Panc1 (cell line): ENCODE measurements at regions not wholly inside any gene's neighbourhood (a gene's known extent, or its start where the extent isn't known, plus 50 kb on each side); places are given as distances from the start of the nearest gene placed in this dataset.

ENCODE experiments used
- POLR2AphosphoS5 ChIP-seq: IDR thresholded peaks from 2 replicates; pipeline ENCODE4 v1.6.1; 2012; ENCODE audit warnings: mild to moderate bottlenecking, low read depth, low read length, moderate library complexity
- TF ChIP-seq, protein P1 (sequence below): fragments of 450-650 bp; IDR thresholded peaks from 2 replicates; pipeline ENCODE4 v1.5.1; 2017; ENCODE audit warnings: mild to moderate bottlenecking
- TF ChIP-seq, protein P2 (sequence below), 2 experiments: IDR thresholded peaks; 2 replicates each; pipeline ENCODE4 v1.6.1; 2011 to 2012; ENCODE audit warnings: low read depth in 2 of 2, control low read depth in 1 of 2, low read length in 1 of 2, mild to moderate bottlenecking in 1 of 2, moderate library complexity in 1 of 2; ENCODE audit not compliant: insufficient read depth in 1 of 2

DNA sequence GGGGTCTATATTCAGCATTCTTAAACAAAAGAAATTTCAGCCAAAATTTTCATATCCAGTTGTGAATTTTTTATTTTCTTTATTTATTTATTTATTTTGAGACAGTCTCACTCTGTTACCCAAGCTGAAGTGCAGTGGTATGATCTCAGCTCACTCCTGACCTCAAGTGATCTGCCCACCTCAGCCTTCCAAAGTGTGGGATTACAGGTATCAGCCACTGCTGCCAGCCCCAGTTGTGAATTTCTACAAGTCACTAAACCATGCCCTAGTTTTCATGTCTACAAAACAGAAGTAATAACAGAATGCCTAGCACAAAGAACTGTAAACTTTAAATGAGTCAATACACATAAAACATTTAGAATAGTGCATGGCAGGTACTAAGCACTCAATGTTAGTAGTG, 254.2 kb downstream of the C12orf50 start:
- TF ChIP-seq POLR2AphosphoS5 = no peak
- TF ChIP-seq, protein P1, sequence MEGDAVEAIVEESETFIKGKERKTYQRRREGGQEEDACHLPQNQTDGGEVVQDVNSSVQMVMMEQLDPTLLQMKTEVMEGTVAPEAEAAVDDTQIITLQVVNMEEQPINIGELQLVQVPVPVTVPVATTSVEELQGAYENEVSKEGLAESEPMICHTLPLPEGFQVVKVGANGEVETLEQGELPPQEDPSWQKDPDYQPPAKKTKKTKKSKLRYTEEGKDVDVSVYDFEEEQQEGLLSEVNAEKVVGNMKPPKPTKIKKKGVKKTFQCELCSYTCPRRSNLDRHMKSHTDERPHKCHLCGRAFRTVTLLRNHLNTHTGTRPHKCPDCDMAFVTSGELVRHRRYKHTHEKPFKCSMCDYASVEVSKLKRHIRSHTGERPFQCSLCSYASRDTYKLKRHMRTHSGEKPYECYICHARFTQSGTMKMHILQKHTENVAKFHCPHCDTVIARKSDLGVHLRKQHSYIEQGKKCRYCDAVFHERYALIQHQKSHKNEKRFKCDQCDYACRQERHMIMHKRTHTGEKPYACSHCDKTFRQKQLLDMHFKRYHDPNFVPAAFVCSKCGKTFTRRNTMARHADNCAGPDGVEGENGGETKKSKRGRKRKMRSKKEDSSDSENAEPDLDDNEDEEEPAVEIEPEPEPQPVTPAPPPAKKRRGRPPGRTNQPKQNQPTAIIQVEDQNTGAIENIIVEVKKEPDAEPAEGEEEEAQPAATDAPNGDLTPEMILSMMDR = no peak
- TF ChIP-seq, protein P2, sequence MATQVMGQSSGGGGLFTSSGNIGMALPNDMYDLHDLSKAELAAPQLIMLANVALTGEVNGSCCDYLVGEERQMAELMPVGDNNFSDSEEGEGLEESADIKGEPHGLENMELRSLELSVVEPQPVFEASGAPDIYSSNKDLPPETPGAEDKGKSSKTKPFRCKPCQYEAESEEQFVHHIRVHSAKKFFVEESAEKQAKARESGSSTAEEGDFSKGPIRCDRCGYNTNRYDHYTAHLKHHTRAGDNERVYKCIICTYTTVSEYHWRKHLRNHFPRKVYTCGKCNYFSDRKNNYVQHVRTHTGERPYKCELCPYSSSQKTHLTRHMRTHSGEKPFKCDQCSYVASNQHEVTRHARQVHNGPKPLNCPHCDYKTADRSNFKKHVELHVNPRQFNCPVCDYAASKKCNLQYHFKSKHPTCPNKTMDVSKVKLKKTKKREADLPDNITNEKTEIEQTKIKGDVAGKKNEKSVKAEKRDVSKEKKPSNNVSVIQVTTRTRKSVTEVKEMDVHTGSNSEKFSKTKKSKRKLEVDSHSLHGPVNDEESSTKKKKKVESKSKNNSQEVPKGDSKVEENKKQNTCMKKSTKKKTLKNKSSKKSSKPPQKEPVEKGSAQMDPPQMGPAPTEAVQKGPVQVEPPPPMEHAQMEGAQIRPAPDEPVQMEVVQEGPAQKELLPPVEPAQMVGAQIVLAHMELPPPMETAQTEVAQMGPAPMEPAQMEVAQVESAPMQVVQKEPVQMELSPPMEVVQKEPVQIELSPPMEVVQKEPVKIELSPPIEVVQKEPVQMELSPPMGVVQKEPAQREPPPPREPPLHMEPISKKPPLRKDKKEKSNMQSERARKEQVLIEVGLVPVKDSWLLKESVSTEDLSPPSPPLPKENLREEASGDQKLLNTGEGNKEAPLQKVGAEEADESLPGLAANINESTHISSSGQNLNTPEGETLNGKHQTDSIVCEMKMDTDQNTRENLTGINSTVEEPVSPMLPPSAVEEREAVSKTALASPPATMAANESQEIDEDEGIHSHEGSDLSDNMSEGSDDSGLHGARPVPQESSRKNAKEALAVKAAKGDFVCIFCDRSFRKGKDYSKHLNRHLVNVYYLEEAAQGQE (IDR thresholded peaks at IDR 0.05; ENCODE audit: insufficient read depth in 1 of 2, low read depth in 2 of 2, low read length in 1 of 2) = no peak
